ENCODE measurements at regions not wholly inside any gene's neighbourhood (a gene's known extent, or its start where the extent isn't known, plus 50 kb on each side); places are given as distances from the start of the nearest gene placed in this dataset.

GRCh38 chr3:161854232-161854771 is 357.7 kb downstream of the OTOL1 start:
- CTCF ChIA-PET, result interaction anchor here (0.7 to 1.6 kb wide), 8 partner anchors 10 to 241 kb away, joined by 3 to 9 read pairs (median 3); no protein-coding TSS in a partner anchor
- no peaks in the 10 kb centered on the region for H3K4me1 ChIP-seq (ENCODE audit: control insufficient read depth, insufficient read depth, low read length)
- no peak overlapping the region for H3K27ac ChIP-seq (ENCODE audit: extremely low read depth, low read depth, low read length)
- peak; percentile 47 for TF ChIP-seq ZNF398 (tag by site-specific recombination; IDR thresholded peaks at IDR 0.05)
- TF ChIP-seq KLF17 (tag by site-specific recombination; IDR thresholded peaks at IDR 0.05), result peak; percentile 53; the same call in 1 of the 2 replicates
- TF ChIP-seq ZNF776 (tag by site-specific recombination; IDR thresholded peaks at IDR 0.05; ENCODE audit: borderline replicate concordance), result no peak
- TF ChIP-seq SP2 (tag by site-specific recombination; IDR thresholded peaks at IDR 0.05), result 0 out of 2 replicates have a peak, but pooled peaks have one; percentile 8
- no peaks in the 10 kb centered on the region for H3K36me3 ChIP-seq (ENCODE audit: control insufficient read depth in 2 of 2, insufficient read depth in 1 of 2, low read length in 2 of 2)
- no peaks in the 10 kb centered on the region for H3K9me3 ChIP-seq (ENCODE audit: control insufficient read depth, insufficient read depth, low read depth, low read length)
- H3K4me3 ChIP-seq (ENCODE audit: low read depth, low read length), result no peak overlapping the region
- POLR2A ChIA-PET, result no interaction called here

GRCh38 chr3:161859057-161859456 is 362.4 kb downstream of the OTOL1 start:
- TF ChIP-seq ZNF341 (tag by site-specific recombination; IDR thresholded peaks at IDR 0.05; ENCODE audit: low read depth) (no peak), GLI4 (tag by site-specific recombination; IDR thresholded peaks at IDR 0.05) (no peak), ZBTB6 (tag by site-specific recombination; IDR thresholded peaks at IDR 0.05) (no peak), INSM2 (tag by site-specific recombination; IDR thresholded peaks at IDR 0.05) (no peak), ZBTB8A (tag by site-specific recombination; IDR thresholded peaks at IDR 0.05) (no peak), ZNF48 (tag by site-specific recombination; IDR thresholded peaks at IDR 0.05) (no peak), ZNF174 (tag by site-specific recombination; IDR thresholded peaks at IDR 0.05) (no peak), ZNF19 (tag by site-specific recombination; IDR thresholded peaks at IDR 0.05; ENCODE audit: low read depth) (no peak)
- ChIA-PET CTCF (interaction anchor here (0.6 kb wide), 1 partner anchor 107 kb away, joined by 4 read pairs; no protein-coding TSS in a partner anchor), POLR2A (no interaction called here)
- no peak overlapping the region for H3K4me3 ChIP-seq (ENCODE audit: low read depth, low read length)
- H3K9me3 ChIP-seq (ENCODE audit: control insufficient read depth, insufficient read depth, low read depth, low read length), result no peaks in the 10 kb centered on the region
- H3K4me1 ChIP-seq (ENCODE audit: control insufficient read depth, insufficient read depth, low read length), result no peaks in the 10 kb centered on the region
- H3K36me3 ChIP-seq (ENCODE audit: control insufficient read depth in 2 of 2, insufficient read depth in 1 of 2, low read length in 2 of 2), result no peaks in the 10 kb centered on the region
- H3K27ac ChIP-seq (ENCODE audit: extremely low read depth, low read depth, low read length), result no peak overlapping the region

GRCh38 chr3:161859865-161860450 is 363.4 kb downstream of the OTOL1 start:
- no peak overlapping the region for H3K4me3 ChIP-seq (ENCODE audit: low read depth, low read length)
- TF ChIP-seq ZNF449 (tag by site-specific recombination; IDR thresholded peaks at IDR 0.05) (no peak), ZNF768 (tag by site-specific recombination; IDR thresholded peaks at IDR 0.05) (no peak), ZNF645 (tag by site-specific recombination; IDR thresholded peaks at IDR 0.05) (no peak), ZBTB11 (tag by site-specific recombination; conservative IDR thresholded peaks at IDR 0.05; ENCODE audit: low read depth) (no peak), EGR2 (tag by site-specific recombination; IDR thresholded peaks at IDR 0.05; ENCODE audit: low read depth) (no peak), ZNF785 (tag by site-specific recombination; IDR thresholded peaks at IDR 0.05) (no peak)

More at GRCh38 chr3:161859865-161860450, 363.4 kb downstream of the OTOL1 start:
- Histone ChIP-seq H3K4me1 (ENCODE audit: control insufficient read depth, insufficient read depth, low read length) (no peaks in the 10 kb centered on the region), H3K36me3 (ENCODE audit: control insufficient read depth in 2 of 2, insufficient read depth in 1 of 2, low read length in 2 of 2) (no peaks in the 10 kb centered on the region), H3K9me3 (ENCODE audit: control insufficient read depth, insufficient read depth, low read depth, low read length) (no peaks in the 10 kb centered on the region), H3K27ac (ENCODE audit: extremely low read depth, low read depth, low read length) (no peak overlapping the region)
- CTCF ChIA-PET, result no interaction called here
- POLR2A ChIA-PET, result no interaction called here
